Cardiac muscle cell (in vitro differentiated cells and primary cell): ENCODE measurements at regions not wholly inside any gene's neighbourhood (a gene's known extent, or its start where the extent isn't known, plus 50 kb on each side); places are given as distances from the start of the nearest gene placed in this dataset.

Experiments used
- DNase-seq, 2 donors: peaks; one replicate each; pipeline versions ENCODE4 v3.0.0 to v3.0.0-alpha.2; 2010 to 2017; ENCODE audit warnings: low read depth in 1 of 2, low spot score in 1 of 2
- H3K27ac ChIP-seq: fragments of 200-600 bp; sonication (generic); 2 replicates; pipeline ENCODE4 v1.5.1; 2016
- H3K27me3 ChIP-seq: fragments of 200-600 bp; sonication (generic); 2 replicates; pipeline ENCODE4 v1.6.0; 2016; ENCODE audit warnings: control low read depth
- H3K36me3 ChIP-seq: fragments of 200-600 bp; sonication (generic); 2 replicates; pipeline ENCODE4 v1.5.1; 2016; ENCODE audit warnings: control low read depth
- H3K4me1 ChIP-seq: fragments of 200-600 bp; sonication (generic); 2 replicates; pipeline ENCODE4 v1.8.1; 2017; ENCODE audit warnings: low read depth, mild to moderate bottlenecking, mixed run types
- H3K4me3 ChIP-seq: fragments of 200-600 bp; sonication (generic); 2 replicates; pipeline ENCODE4 v1.5.1; 2016; ENCODE audit warnings: mild to moderate bottlenecking
- H3K9me3 ChIP-seq: fragments of 200-600 bp; sonication (generic); 2 replicates; pipeline ENCODE4 v1.5.1; 2017; ENCODE audit warnings: low read depth, mild to moderate bottlenecking, control low read depth
- CTCF ChIP-seq: IDR thresholded peaks from 2 replicates; pipeline ENCODE4 v1.5.1; 2012; ENCODE audit warnings: low read depth, mild to moderate bottlenecking, low read length

GRCh38 chr5:91271999-91272398 lies 111.1 kb downstream of the ARRDC3 start:
- DNase-seq, result no peak
- Histone ChIP-seq H3K4me1 (peaks cover under 1% of the 10 kb centered on the region), H3K9me3 (no peaks in the 10 kb centered on the region), H3K36me3 (no peaks in the 10 kb centered on the region), H3K4me3 (no peak overlapping the region), H3K27me3 (no peaks in the 10 kb centered on the region), H3K27ac (no peak overlapping the region)
- TF ChIP-seq CTCF, result no peak

GRCh38 chr5:91269198-91269597 lies 113.9 kb downstream of the ARRDC3 start:
- Histone ChIP-seq H3K4me3 (no peak overlapping the region), H3K27me3 (no peaks in the 10 kb centered on the region), H3K9me3 (no peaks in the 10 kb centered on the region), H3K36me3 (no peaks in the 10 kb centered on the region), H3K27ac (no peak overlapping the region), H3K4me1 (peaks cover 7% of the 10 kb centered on the region)
- DNase-seq, result peak in 1 of 2 donors; percentile 43
- TF ChIP-seq CTCF, result no peak

GRCh38 chr5:91266184-91266705 lies 116.9 kb downstream of the ARRDC3 start:
- Histone ChIP-seq H3K4me3 (no peak overlapping the region), H3K9me3 (no peaks in the 10 kb centered on the region), H3K27ac (no peak overlapping the region), H3K27me3 (no peaks in the 10 kb centered on the region), H3K36me3 (no peaks in the 10 kb centered on the region), H3K4me1 (peaks cover 7% of the 10 kb centered on the region)
- peak; percentile 9 for TF ChIP-seq CTCF
- DNase-seq, result peak in 1 of 2 donors; percentile 63

- no peaks in the 10 kb centered on the region for H3K9me3 ChIP-seq
- H3K36me3 ChIP-seq, result no peaks in the 10 kb centered on the region
- no peak for DNase-seq
- no peak for TF ChIP-seq CTCF
- H3K4me1 ChIP-seq, result peaks cover 7% of the 10 kb centered on the region
- H3K27me3 ChIP-seq, result no peaks in the 10 kb centered on the region
- no peak overlapping the region for H3K27ac ChIP-seq
- H3K4me3 ChIP-seq, result no peak overlapping the region
These were observed 118.6 kb downstream of the ARRDC3 start for GRCh38 chr5:91264311-91265051.

- DNase-seq, result no peak
- Histone ChIP-seq H3K9me3 (no peaks in the 10 kb centered on the region), H3K4me1 (peaks cover 7% of the 10 kb centered on the region), H3K4me3 (no peak overlapping the region), H3K27ac (no peak overlapping the region), H3K36me3 (no peaks in the 10 kb centered on the region), H3K27me3 (no peaks in the 10 kb centered on the region)
- TF ChIP-seq CTCF, result no peak
These were observed 119.2 kb downstream of the ARRDC3 start for GRCh38 chr5:91263898-91264297.
